GM23248 (cell line): ENCODE measurements at regions not wholly inside any gene's neighbourhood (a gene's known extent, or its start where the extent isn't known, plus 50 kb on each side); places are given as distances from the start of the nearest gene placed in this dataset.

Experiments
- DNase-seq: peaks from one replicate; pipeline ENCODE4 v3.0.0-alpha.2; 2015
- H2AFZ ChIP-seq: fragments of 200-600 bp; sonication (generic); 2 replicates; pipeline ENCODE4 v1.6.1; 2016; ENCODE audit warnings: antibody characterized with exemption
- H3F3A ChIP-seq: fragments of 200-600 bp; sonication (generic); 2 replicates; pipeline ENCODE4 v1.6.1; 2016; ENCODE audit warnings: mild to moderate bottlenecking, antibody characterized with exemption, mixed run types; ENCODE audit not compliant: insufficient read depth
- H3K27ac ChIP-seq: fragments of 200-600 bp; sonication (generic); 2 replicates; pipeline ENCODE4 v1.5.1; 2016; ENCODE audit warnings: mild to moderate bottlenecking
- H3K27me3 ChIP-seq: fragments of 200-600 bp; sonication (generic); replicated peaks from 2 replicates; pipeline ENCODE4 v1.6.1; 2016; ENCODE audit warnings: mild to moderate bottlenecking; ENCODE audit not compliant: insufficient read depth
- H3K36me3 ChIP-seq: fragments of 200-600 bp; sonication (generic); 2 replicates; pipeline ENCODE4 v1.6.1; 2016; ENCODE audit warnings: low read depth, mild to moderate bottlenecking
- H3K4me1 ChIP-seq: fragments of 200-600 bp; sonication (generic); 2 replicates; pipeline ENCODE4 v1.6.1; 2016; ENCODE audit warnings: mild to moderate bottlenecking; ENCODE audit not compliant: insufficient read depth
- H3K4me2 ChIP-seq: fragments of 200-600 bp; sonication (generic); one replicate; pipeline ENCODE4 v1.6.1; 2016; ENCODE audit warnings: mild to moderate bottlenecking; ENCODE audit not compliant: unreplicated experiment
- H3K4me3 ChIP-seq: fragments of 200-600 bp; sonication (generic); 2 replicates; pipeline ENCODE4 v1.5.1; 2016; ENCODE audit warnings: mild to moderate bottlenecking
- H3K79me2 ChIP-seq: fragments of 200-600 bp; sonication (generic); 2 replicates; pipeline ENCODE4 v1.6.1; 2016; ENCODE audit warnings: mild to moderate bottlenecking; ENCODE audit not compliant: insufficient read depth
- H3K9ac ChIP-seq: fragments of 200-600 bp; sonication (generic); 2 replicates; pipeline ENCODE4 v1.6.1; 2016; ENCODE audit warnings: mild to moderate bottlenecking
- H3K9me2 ChIP-seq: fragments of 200-600 bp; sonication (generic); 2 replicates; pipeline ENCODE4 v1.6.1; 2016; ENCODE audit warnings: mixed run types, mild to moderate bottlenecking, moderate library complexity; ENCODE audit not compliant: insufficient read depth
- H3K9me3 ChIP-seq: fragments of 200-600 bp; sonication (generic); one replicate; pipeline ENCODE4 v1.6.1; 2017; ENCODE audit warnings: low read depth
- H4K20me1 ChIP-seq: fragments of 200-600 bp; sonication (generic); 2 replicates; pipeline ENCODE4 v1.6.0; 2016; ENCODE audit not compliant: insufficient read depth
- EZH2 ChIP-seq: fragments of 200-600 bp; sonication (generic); IDR thresholded peaks from 2 replicates; pipeline ENCODE4 v1.6.1; 2018; ENCODE audit warnings: antibody characterized with exemption, mild to moderate bottlenecking; ENCODE audit not compliant: insufficient read depth, poor library complexity, severe bottlenecking
- EZH2phosphoT487 ChIP-seq: fragments of 200-600 bp; sonication (generic); IDR thresholded peaks from 2 replicates; pipeline ENCODE4 v1.6.1; 2018; ENCODE audit warnings: antibody characterized with exemption, moderate library complexity, mild to moderate bottlenecking, low read depth; ENCODE audit not compliant: insufficient read depth
- WGBS, 2 experiments: methylation state at CpG; one replicate each; pipeline ENCODE4 v1.1.6; 2015 to 2017; ENCODE audit warnings: low lambda C conversion rate in 2 of 2, low coverage in 1 of 2; ENCODE audit errors: missing lambda C conversion rate in 2 of 2; 5-methylcytosine and 5-hydroxymethylcytosine counted together
- in situ Hi-C: fragments of 300-500 bp; cut with MboI; formaldehyde crosslinking; loops from 2 replicates; pipeline ENCODE4 v1.15.0; 2020

DNA sequence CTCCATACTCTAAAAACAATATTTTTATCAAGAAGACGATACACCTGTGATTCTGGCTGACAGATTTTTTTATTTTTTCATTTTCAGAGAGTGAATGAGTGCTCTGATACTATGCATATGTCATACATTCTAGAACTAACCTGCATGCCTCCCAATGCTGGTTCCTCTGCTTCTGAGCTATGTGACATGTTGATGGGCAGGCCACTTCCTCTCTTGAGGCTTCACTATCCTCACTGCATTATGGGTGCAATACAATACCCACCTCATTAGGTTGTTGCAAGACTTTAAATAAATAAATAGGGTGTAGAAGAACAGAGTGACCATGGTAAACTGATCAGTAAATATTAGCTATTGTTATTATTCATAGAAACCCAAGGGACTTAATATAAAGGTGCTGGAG lies 408.3 kb downstream of the HNRNPD start:
- TF ChIP-seq EZH2phosphoT487 (no peak), EZH2 (no peak)
- Histone ChIP-seq H3K9me3 (no peaks in the 10 kb centered on the region), H3K4me3 (no peak overlapping the region), H3K9me2 (no peaks in the 10 kb centered on the region), H3K36me3 (no peaks in the 10 kb centered on the region), H3F3A (no peaks in the 10 kb centered on the region), H4K20me1 (no peaks in the 10 kb centered on the region), H3K27me3 (no peaks in the 10 kb centered on the region; the same call in 1 of the 2 replicates), H2AFZ (no peak overlapping the region), H3K4me1 (no peaks in the 10 kb centered on the region), H3K79me2 (no peaks in the 10 kb centered on the region), H3K27ac (no peak overlapping the region), H3K9ac (no peak overlapping the region), H3K4me2 (no peak overlapping the region)
- WGBS, 2 experiments = 0 to 12% methylated on average over 1 of the region's 1 CpG
- no peak for DNase-seq
- in situ Hi-C loops = no loop called here

DNA sequence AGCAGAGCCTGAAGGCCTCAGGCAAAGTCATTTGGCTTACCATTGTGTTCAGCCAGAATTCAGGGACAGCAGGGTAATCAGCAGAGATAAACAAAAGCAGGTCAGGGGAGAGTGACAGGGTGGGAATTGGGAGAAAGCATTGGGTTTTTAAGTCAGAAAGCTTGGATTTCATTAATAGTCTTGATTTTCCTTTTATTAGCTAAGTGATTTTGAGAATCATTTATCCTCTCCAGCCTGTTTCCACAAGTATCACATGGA lies 410.1 kb downstream of the HNRNPD start:
- DNase-seq = no peak
- Histone ChIP-seq H3K9me3 (no peaks in the 10 kb centered on the region), H2AFZ (no peak overlapping the region), H3K79me2 (no peaks in the 10 kb centered on the region), H3K4me2 (no peak overlapping the region), H3K4me3 (no peak overlapping the region), H3F3A (no peaks in the 10 kb centered on the region), H3K4me1 (no peaks in the 10 kb centered on the region), H3K27ac (no peak overlapping the region), H3K9ac (no peak overlapping the region), H3K27me3 (no peaks in the 10 kb centered on the region; the same call in 1 of the 2 replicates), H4K20me1 (no peaks in the 10 kb centered on the region), H3K9me2 (no peaks in the 10 kb centered on the region), H3K36me3 (no peaks in the 10 kb centered on the region)
- TF ChIP-seq EZH2phosphoT487 = no peak
- no peak for TF ChIP-seq EZH2
- in situ Hi-C loops = no loop called here

- Histone ChIP-seq H3K36me3 (no peaks in the 10 kb centered on the region), H3K4me3 (no peak overlapping the region), H4K20me1 (no peaks in the 10 kb centered on the region), H2AFZ (no peak overlapping the region), H3F3A (no peaks in the 10 kb centered on the region), H3K27ac (no peak overlapping the region), H3K9me2 (no peaks in the 10 kb centered on the region), H3K9ac (no peak overlapping the region), H3K4me1 (no peaks in the 10 kb centered on the region), H3K79me2 (no peaks in the 10 kb centered on the region), H3K27me3 (no peaks in the 10 kb centered on the region; the same call in 1 of the 2 replicates), H3K9me3 (no peaks in the 10 kb centered on the region), H3K4me2 (no peak overlapping the region)
- in situ Hi-C loops = no loop called here
- TF ChIP-seq EZH2 (no peak), EZH2phosphoT487 (no peak)
- DNase-seq = no peak
- 42 to 63% methylated on average over 1 of the region's 1 CpG for WGBS, 2 experiments
These were observed 410.6 kb downstream of the HNRNPD start for GRCh38 chr4:81963015-81963762.

DNA sequence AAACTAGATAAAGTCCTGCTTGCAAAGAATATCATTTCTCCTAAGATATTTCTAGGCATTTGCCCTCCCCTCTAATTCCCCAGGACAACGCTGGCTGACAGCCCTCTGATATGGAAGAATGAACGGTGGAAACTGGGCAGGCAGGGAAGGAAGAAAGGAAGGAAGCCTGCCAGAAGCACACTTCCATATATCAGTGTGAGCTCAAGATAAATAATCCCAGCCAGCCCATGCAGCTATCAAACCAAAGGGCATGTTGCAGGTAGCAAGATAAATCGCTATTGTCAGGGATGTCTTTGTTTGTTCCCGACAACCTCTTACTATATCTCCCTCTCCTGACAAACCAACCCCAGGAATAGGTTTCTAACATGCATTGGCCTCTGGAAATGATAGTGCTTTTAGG lies 412.8 kb downstream of the HNRNPD start:
- no peak overlapping the region for H3K9ac ChIP-seq
- no peaks in the 10 kb centered on the region for H3K9me3 ChIP-seq
- WGBS, 2 experiments = 50 to 64% methylated on average over 4 of the region's 4 CpGs
- TF ChIP-seq EZH2 (no peak), EZH2phosphoT487 (no peak)
- no peak overlapping the region for H3K4me2 ChIP-seq
- H4K20me1 ChIP-seq = no peaks in the 10 kb centered on the region
- H3K4me1 ChIP-seq = no peaks in the 10 kb centered on the region
- no peak for DNase-seq
- H3K36me3 ChIP-seq = no peaks in the 10 kb centered on the region
- H3K4me3 ChIP-seq = no peak overlapping the region
- H3K79me2 ChIP-seq = no peaks in the 10 kb centered on the region
- H3K27ac ChIP-seq = no peak overlapping the region
- no peaks in the 10 kb centered on the region for H3F3A ChIP-seq
- H3K9me2 ChIP-seq = no peaks in the 10 kb centered on the region
- no peaks in the 10 kb centered on the region for H3K27me3 ChIP-seq
- in situ Hi-C loops = no loop called here
- H2AFZ ChIP-seq = no peak overlapping the region

DNA sequence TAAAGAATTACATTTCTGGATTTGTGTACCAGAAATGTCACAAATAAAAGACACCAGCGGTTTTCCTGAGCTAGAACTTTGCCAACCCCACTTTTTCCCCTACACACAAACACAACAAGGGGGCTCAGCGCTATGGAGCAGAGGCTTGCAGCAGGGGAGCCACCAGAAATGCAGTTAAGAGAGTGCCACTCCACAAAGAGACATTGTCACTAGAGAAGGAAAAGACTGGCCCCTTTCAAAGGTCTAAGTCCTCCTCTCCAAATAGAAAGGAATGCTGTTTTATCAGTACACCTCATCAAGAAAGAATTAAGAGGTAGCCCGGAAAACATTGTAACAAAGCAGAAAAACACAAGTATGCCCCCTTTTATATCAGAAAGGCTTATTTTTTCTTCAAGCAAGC lies 419.5 kb downstream of the HNRNPD start:
- Histone ChIP-seq H3K9ac (no peak overlapping the region), H3K9me2 (no peaks in the 10 kb centered on the region), H3K4me3 (no peak overlapping the region), H3K9me3 (no peaks in the 10 kb centered on the region), H3K4me1 (no peaks in the 10 kb centered on the region), H3K27me3 (no peaks in the 10 kb centered on the region), H3K79me2 (no peaks in the 10 kb centered on the region), H3K27ac (no peak overlapping the region), H2AFZ (no peak overlapping the region), H3K36me3 (no peaks in the 10 kb centered on the region), H3F3A (no peaks in the 10 kb centered on the region), H4K20me1 (no peaks in the 10 kb centered on the region), H3K4me2 (no peak overlapping the region)
- WGBS, 2 experiments = 5 to 7% methylated on average over 3 of the region's 3 CpGs
- TF ChIP-seq EZH2 (no peak), EZH2phosphoT487 (no peak)
- no peak for DNase-seq
- in situ Hi-C loops = no loop called here
